Uterus (tissue), 2 donors: ENCODE measurements at regions not wholly inside any gene's neighbourhood (a gene's known extent, or its start where the extent isn't known, plus 50 kb on each side); places are given as distances from the start of the nearest gene placed in this dataset.

Source experiments
- CTCF ChIP-seq, 4 experiments: fragments of 200-600 bp in 2 of 4; fragments of 450-650 bp in 2 of 4; sonication (generic) in 2 of 4; IDR thresholded peaks; one replicate each; pipeline ENCODE4 v1.5.1; 2016 to 2019; ENCODE audit warnings: antibody characterized with exemption in 4 of 4, mild to moderate bottlenecking in 2 of 4, moderate library complexity in 1 of 4
- POLR2A ChIP-seq, 2 donors: fragments of 450-650 bp; IDR thresholded peaks; one replicate each; pipeline ENCODE4 v1.6.1; 2016; ENCODE audit warnings: antibody characterized with exemption in 2 of 2, mild to moderate bottlenecking in 1 of 2, moderate library complexity in 1 of 2

GRCh38 chr3:193789455-193789854, 196.4 kb downstream of the OPA1 start:
- TF ChIP-seq CTCF (IDR thresholded peaks at IDR 0.05) (no peak), POLR2A (IDR thresholded peaks at IDR 0.05) (no peak)
